Hepatocyte (in vitro differentiated cells): ENCODE measurements at regions not wholly inside any gene's neighbourhood (a gene's known extent, or its start where the extent isn't known, plus 50 kb on each side); places are given as distances from the start of the nearest gene placed in this dataset.

Source experiments
- DNase-seq: peaks from one replicate; pipeline ENCODE4 v3.0.0-alpha.2; 2016; ENCODE audit warnings: low spot score
- H2AFZ ChIP-seq: fragments of 200-600 bp; sonication (generic); 2 replicates; pipeline ENCODE4 v1.6.0; 2016; ENCODE audit warnings: antibody characterized with exemption, mild to moderate bottlenecking
- H3K27ac ChIP-seq: fragments of 200-600 bp; sonication (generic); 2 replicates; pipeline ENCODE4 v1.5.1; 2016; ENCODE audit warnings: mild to moderate bottlenecking
- H3K27me3 ChIP-seq: fragments of 200-600 bp; sonication (generic); 2 replicates; pipeline ENCODE4 v1.6.1; 2016
- H3K36me3 ChIP-seq: fragments of 200-600 bp; sonication (generic); replicated peaks from 2 replicates; pipeline ENCODE4 v1.5.1; 2016; ENCODE audit warnings: low read depth; ENCODE audit not compliant: insufficient read depth
- H3K4me1 ChIP-seq: fragments of 200-600 bp; sonication (generic); 2 replicates; pipeline ENCODE4 v1.5.1; 2016; ENCODE audit warnings: mild to moderate bottlenecking, moderate library complexity; ENCODE audit not compliant: insufficient read depth
- H3K4me2 ChIP-seq: fragments of 200-600 bp; sonication (generic); 2 replicates; pipeline ENCODE4 v1.6.0; 2016
- H3K4me3 ChIP-seq: fragments of 200-600 bp; sonication (generic); 2 replicates; pipeline ENCODE4 v1.5.1; 2016; ENCODE audit warnings: mild to moderate bottlenecking
- H3K79me2 ChIP-seq: fragments of 200-600 bp; sonication (generic); 2 replicates; pipeline ENCODE4 v1.6.0; 2017; ENCODE audit warnings: mild to moderate bottlenecking
- H3K9me2 ChIP-seq: fragments of 200-600 bp; sonication (generic); replicated peaks from 2 replicates; pipeline ENCODE4 v1.6.0; 2017; ENCODE audit warnings: mild to moderate bottlenecking; ENCODE audit not compliant: insufficient read depth
- H3K9me3 ChIP-seq: fragments of 200-600 bp; sonication (generic); 2 replicates; pipeline ENCODE4 v1.5.1; 2016; ENCODE audit warnings: low read depth, mild to moderate bottlenecking
- H4K20me1 ChIP-seq: fragments of 200-600 bp; sonication (generic); 2 replicates; pipeline ENCODE4 v1.6.0; 2016; ENCODE audit warnings: mild to moderate bottlenecking; ENCODE audit not compliant: insufficient read depth, poor library complexity, severe bottlenecking
- EZH2 ChIP-seq: fragments of 200-600 bp; sonication (generic); IDR thresholded peaks from 2 replicates; pipeline ENCODE4 v1.6.1; 2016; ENCODE audit warnings: antibody characterized with exemption, mild to moderate bottlenecking, borderline replicate concordance
- EZH2phosphoT487 ChIP-seq: fragments of 200-600 bp; sonication (generic); IDR thresholded peaks from one replicate; pipeline ENCODE4 v1.6.1; 2018; ENCODE audit warnings: antibody characterized with exemption, mild to moderate bottlenecking, low read depth, moderate library complexity; ENCODE audit not compliant: unreplicated experiment, severe bottlenecking
- WGBS: methylation state at CpG from one replicate; pipeline ENCODE4 v1.1.6; 2016; ENCODE audit warnings: low lambda C conversion rate; ENCODE audit errors: missing lambda C conversion rate; 5-methylcytosine and 5-hydroxymethylcytosine counted together
- TF ChIP-seq, protein P1 (sequence below): fragments of 200-600 bp; sonication (generic); IDR thresholded peaks from 2 replicates; pipeline ENCODE4 v1.5.1; 2016; ENCODE audit warnings: antibody characterized with exemption, mild to moderate bottlenecking; ENCODE audit not compliant: poor library complexity

- H3K4me1 ChIP-seq, result no peaks in the 10 kb centered on the region
- H3K79me2 ChIP-seq, result no peaks in the 10 kb centered on the region
- WGBS, result 99% methylated on average over 6 of the region's 6 CpGs
- no peaks in the 10 kb centered on the region for H3K9me3 ChIP-seq
- H3K4me3 ChIP-seq, result no peak overlapping the region
- DNase-seq, result no peak
- no peaks in the 10 kb centered on the region for H3K9me2 ChIP-seq
- no peaks in the 10 kb centered on the region for H3K36me3 ChIP-seq
- no peaks in the 10 kb centered on the region for H3K27me3 ChIP-seq
- H3K27ac ChIP-seq, result no peak overlapping the region
- H3K4me2 ChIP-seq, result no peak overlapping the region
- no peaks in the 10 kb centered on the region for H4K20me1 ChIP-seq
- H2AFZ ChIP-seq, result no peak overlapping the region
- TF ChIP-seq EZH2 (no peak), EZH2phosphoT487 (no peak)
- TF ChIP-seq, protein P1, sequence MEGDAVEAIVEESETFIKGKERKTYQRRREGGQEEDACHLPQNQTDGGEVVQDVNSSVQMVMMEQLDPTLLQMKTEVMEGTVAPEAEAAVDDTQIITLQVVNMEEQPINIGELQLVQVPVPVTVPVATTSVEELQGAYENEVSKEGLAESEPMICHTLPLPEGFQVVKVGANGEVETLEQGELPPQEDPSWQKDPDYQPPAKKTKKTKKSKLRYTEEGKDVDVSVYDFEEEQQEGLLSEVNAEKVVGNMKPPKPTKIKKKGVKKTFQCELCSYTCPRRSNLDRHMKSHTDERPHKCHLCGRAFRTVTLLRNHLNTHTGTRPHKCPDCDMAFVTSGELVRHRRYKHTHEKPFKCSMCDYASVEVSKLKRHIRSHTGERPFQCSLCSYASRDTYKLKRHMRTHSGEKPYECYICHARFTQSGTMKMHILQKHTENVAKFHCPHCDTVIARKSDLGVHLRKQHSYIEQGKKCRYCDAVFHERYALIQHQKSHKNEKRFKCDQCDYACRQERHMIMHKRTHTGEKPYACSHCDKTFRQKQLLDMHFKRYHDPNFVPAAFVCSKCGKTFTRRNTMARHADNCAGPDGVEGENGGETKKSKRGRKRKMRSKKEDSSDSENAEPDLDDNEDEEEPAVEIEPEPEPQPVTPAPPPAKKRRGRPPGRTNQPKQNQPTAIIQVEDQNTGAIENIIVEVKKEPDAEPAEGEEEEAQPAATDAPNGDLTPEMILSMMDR, result no peak
Measured at GRCh38 chr6:4271761-4272470, 136.5 kb upstream of the ECI2 start.

GRCh38 chr6:4270776-4271175 lies 135.4 kb upstream of the ECI2 start:
- H4K20me1 ChIP-seq, result no peaks in the 10 kb centered on the region
- H3K27ac ChIP-seq, result no peak overlapping the region
- TF ChIP-seq EZH2phosphoT487, result no peak
- TF ChIP-seq, protein P1, result no peak
- TF ChIP-seq EZH2, result no peak

GRCh38 chr6:4270001-4270400 lies 134.6 kb upstream of the ECI2 start:
- no peaks in the 10 kb centered on the region for H3K36me3 ChIP-seq
- H3K27me3 ChIP-seq, result no peaks in the 10 kb centered on the region
- no peaks in the 10 kb centered on the region for H3K79me2 ChIP-seq
- TF ChIP-seq, protein P1, result no peak
- TF ChIP-seq EZH2phosphoT487, result no peak
- no peak for TF ChIP-seq EZH2
- no peak overlapping the region for H3K4me2 ChIP-seq
- H3K4me1 ChIP-seq, result no peaks in the 10 kb centered on the region
- H3K9me3 ChIP-seq, result no peaks in the 10 kb centered on the region
- no peak for DNase-seq
- 88% methylated on average over 4 of the region's 4 CpGs for WGBS
- no peak overlapping the region for H2AFZ ChIP-seq
- H4K20me1 ChIP-seq, result no peaks in the 10 kb centered on the region
- no peak overlapping the region for H3K27ac ChIP-seq
- H3K4me3 ChIP-seq, result no peak overlapping the region
- no peaks in the 10 kb centered on the region for H3K9me2 ChIP-seq

More at GRCh38 chr6:4270776-4271175, 135.4 kb upstream of the ECI2 start:
- H3K9me3 ChIP-seq, result no peaks in the 10 kb centered on the region
- 97% methylated on average over 1 of the region's 1 CpG for WGBS
- H3K36me3 ChIP-seq, result no peaks in the 10 kb centered on the region
- no peak overlapping the region for H3K4me3 ChIP-seq
- H3K4me1 ChIP-seq, result no peaks in the 10 kb centered on the region
- DNase-seq, result no peak
- H2AFZ ChIP-seq, result no peak overlapping the region
- no peaks in the 10 kb centered on the region for H3K27me3 ChIP-seq
- no peaks in the 10 kb centered on the region for H3K9me2 ChIP-seq
- H3K79me2 ChIP-seq, result no peaks in the 10 kb centered on the region
- no peak overlapping the region for H3K4me2 ChIP-seq
